Hepatocyte (in vitro differentiated cells): ENCODE measurements at regions not wholly inside any gene's neighbourhood (a gene's known extent, or its start where the extent isn't known, plus 50 kb on each side); places are given as distances from the start of the nearest gene placed in this dataset.

ENCODE experiments used
- DNase-seq: peaks from one replicate; pipeline ENCODE4 v3.0.0-alpha.2; 2016; ENCODE audit warnings: low spot score
- H2AFZ ChIP-seq: fragments of 200-600 bp; sonication (generic); 2 replicates; pipeline ENCODE4 v1.6.0; 2016; ENCODE audit warnings: antibody characterized with exemption, mild to moderate bottlenecking
- H3K27ac ChIP-seq: fragments of 200-600 bp; sonication (generic); 2 replicates; pipeline ENCODE4 v1.5.1; 2016; ENCODE audit warnings: mild to moderate bottlenecking
- H3K27me3 ChIP-seq: fragments of 200-600 bp; sonication (generic); 2 replicates; pipeline ENCODE4 v1.6.1; 2016
- H3K36me3 ChIP-seq: fragments of 200-600 bp; sonication (generic); replicated peaks from 2 replicates; pipeline ENCODE4 v1.5.1; 2016; ENCODE audit warnings: low read depth; ENCODE audit not compliant: insufficient read depth
- H3K4me1 ChIP-seq: fragments of 200-600 bp; sonication (generic); 2 replicates; pipeline ENCODE4 v1.5.1; 2016; ENCODE audit warnings: mild to moderate bottlenecking, moderate library complexity; ENCODE audit not compliant: insufficient read depth
- H3K4me2 ChIP-seq: fragments of 200-600 bp; sonication (generic); 2 replicates; pipeline ENCODE4 v1.6.0; 2016
- H3K4me3 ChIP-seq: fragments of 200-600 bp; sonication (generic); 2 replicates; pipeline ENCODE4 v1.5.1; 2016; ENCODE audit warnings: mild to moderate bottlenecking
- H3K79me2 ChIP-seq: fragments of 200-600 bp; sonication (generic); 2 replicates; pipeline ENCODE4 v1.6.0; 2017; ENCODE audit warnings: mild to moderate bottlenecking
- H3K9me2 ChIP-seq: fragments of 200-600 bp; sonication (generic); replicated peaks from 2 replicates; pipeline ENCODE4 v1.6.0; 2017; ENCODE audit warnings: mild to moderate bottlenecking; ENCODE audit not compliant: insufficient read depth
- H3K9me3 ChIP-seq: fragments of 200-600 bp; sonication (generic); 2 replicates; pipeline ENCODE4 v1.5.1; 2016; ENCODE audit warnings: low read depth, mild to moderate bottlenecking
- H4K20me1 ChIP-seq: fragments of 200-600 bp; sonication (generic); 2 replicates; pipeline ENCODE4 v1.6.0; 2016; ENCODE audit warnings: mild to moderate bottlenecking; ENCODE audit not compliant: insufficient read depth, poor library complexity, severe bottlenecking
- EZH2 ChIP-seq: fragments of 200-600 bp; sonication (generic); IDR thresholded peaks from 2 replicates; pipeline ENCODE4 v1.6.1; 2016; ENCODE audit warnings: antibody characterized with exemption, mild to moderate bottlenecking, borderline replicate concordance
- EZH2phosphoT487 ChIP-seq: fragments of 200-600 bp; sonication (generic); IDR thresholded peaks from one replicate; pipeline ENCODE4 v1.6.1; 2018; ENCODE audit warnings: antibody characterized with exemption, mild to moderate bottlenecking, low read depth, moderate library complexity; ENCODE audit not compliant: unreplicated experiment, severe bottlenecking
- WGBS: methylation state at CpG from one replicate; pipeline ENCODE4 v1.1.6; 2016; ENCODE audit warnings: low lambda C conversion rate; ENCODE audit errors: missing lambda C conversion rate; 5-methylcytosine and 5-hydroxymethylcytosine counted together
- TF ChIP-seq, protein P1 (sequence below): fragments of 200-600 bp; sonication (generic); IDR thresholded peaks from 2 replicates; pipeline ENCODE4 v1.5.1; 2016; ENCODE audit warnings: antibody characterized with exemption, mild to moderate bottlenecking; ENCODE audit not compliant: poor library complexity

DNA sequence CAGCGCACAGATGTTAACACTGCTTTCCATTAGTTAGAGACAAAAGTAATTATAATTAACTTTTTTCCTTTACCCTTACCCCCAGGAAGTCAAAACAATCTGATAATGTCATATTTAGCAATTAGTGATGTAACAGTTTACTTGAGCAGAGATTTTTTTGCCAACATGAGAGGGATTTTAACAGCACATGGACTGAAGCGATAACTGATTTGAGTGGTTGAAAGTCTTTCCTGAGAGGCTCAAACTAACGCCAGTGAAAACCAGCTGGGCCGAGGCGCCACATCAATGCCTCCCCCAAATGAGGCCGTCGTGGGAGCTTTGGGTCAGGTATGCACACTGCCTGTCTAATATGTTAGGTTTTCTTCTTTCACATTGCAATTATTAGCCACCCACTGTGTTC, 469.9 kb upstream of the SMIM21 start:
- Histone ChIP-seq H3K27me3 (no peaks in the 10 kb centered on the region), H3K9me3 (no peaks in the 10 kb centered on the region), H3K27ac (no peak overlapping the region), H3K79me2 (no peaks in the 10 kb centered on the region), H3K36me3 (no peaks in the 10 kb centered on the region), H3K4me1 (no peaks in the 10 kb centered on the region), H2AFZ (no peak overlapping the region), H3K4me3 (no peak overlapping the region), H3K9me2 (no peaks in the 10 kb centered on the region), H4K20me1 (no peaks in the 10 kb centered on the region), H3K4me2 (no peak overlapping the region)
- WGBS, result 75% methylated on average over 7 of the region's 7 CpGs
- TF ChIP-seq, protein P1, sequence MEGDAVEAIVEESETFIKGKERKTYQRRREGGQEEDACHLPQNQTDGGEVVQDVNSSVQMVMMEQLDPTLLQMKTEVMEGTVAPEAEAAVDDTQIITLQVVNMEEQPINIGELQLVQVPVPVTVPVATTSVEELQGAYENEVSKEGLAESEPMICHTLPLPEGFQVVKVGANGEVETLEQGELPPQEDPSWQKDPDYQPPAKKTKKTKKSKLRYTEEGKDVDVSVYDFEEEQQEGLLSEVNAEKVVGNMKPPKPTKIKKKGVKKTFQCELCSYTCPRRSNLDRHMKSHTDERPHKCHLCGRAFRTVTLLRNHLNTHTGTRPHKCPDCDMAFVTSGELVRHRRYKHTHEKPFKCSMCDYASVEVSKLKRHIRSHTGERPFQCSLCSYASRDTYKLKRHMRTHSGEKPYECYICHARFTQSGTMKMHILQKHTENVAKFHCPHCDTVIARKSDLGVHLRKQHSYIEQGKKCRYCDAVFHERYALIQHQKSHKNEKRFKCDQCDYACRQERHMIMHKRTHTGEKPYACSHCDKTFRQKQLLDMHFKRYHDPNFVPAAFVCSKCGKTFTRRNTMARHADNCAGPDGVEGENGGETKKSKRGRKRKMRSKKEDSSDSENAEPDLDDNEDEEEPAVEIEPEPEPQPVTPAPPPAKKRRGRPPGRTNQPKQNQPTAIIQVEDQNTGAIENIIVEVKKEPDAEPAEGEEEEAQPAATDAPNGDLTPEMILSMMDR, result no peak
- TF ChIP-seq EZH2phosphoT487 (no peak), EZH2 (no peak)
- no peak for DNase-seq

DNA sequence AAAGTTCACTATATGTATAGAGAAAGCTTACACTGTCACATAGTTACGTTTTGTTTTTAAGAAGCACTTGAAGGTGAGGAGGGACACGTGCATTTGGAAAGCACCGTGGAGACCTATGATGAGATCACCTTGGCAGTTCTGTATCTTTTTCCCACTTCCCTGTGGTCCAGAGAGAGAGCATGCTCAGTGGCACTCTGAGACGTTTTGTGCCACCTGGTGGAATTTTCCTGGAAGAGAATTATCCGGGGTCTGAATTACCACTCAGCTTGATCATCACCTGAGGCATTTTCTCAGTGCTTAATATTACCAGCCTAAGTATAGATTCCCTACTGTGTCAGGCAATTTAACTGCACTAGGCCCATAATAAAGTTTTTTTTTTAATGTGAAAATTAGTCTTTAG, 469.4 kb upstream of the SMIM21 start:
- TF ChIP-seq, protein P1, result peak; percentile 60
- TF ChIP-seq EZH2phosphoT487, result no peak
- Histone ChIP-seq H3K27ac (no peak overlapping the region), H3K36me3 (no peaks in the 10 kb centered on the region), H3K79me2 (no peaks in the 10 kb centered on the region), H4K20me1 (no peaks in the 10 kb centered on the region), H3K9me3 (no peaks in the 10 kb centered on the region), H3K4me3 (no peak overlapping the region), H3K27me3 (no peaks in the 10 kb centered on the region), H2AFZ (no peak overlapping the region), H3K4me2 (no peak overlapping the region), H3K9me2 (no peaks in the 10 kb centered on the region), H3K4me1 (no peaks in the 10 kb centered on the region)
- DNase-seq, result peak; percentile 64
- 18% methylated on average over 5 of the region's 5 CpGs for WGBS

DNA sequence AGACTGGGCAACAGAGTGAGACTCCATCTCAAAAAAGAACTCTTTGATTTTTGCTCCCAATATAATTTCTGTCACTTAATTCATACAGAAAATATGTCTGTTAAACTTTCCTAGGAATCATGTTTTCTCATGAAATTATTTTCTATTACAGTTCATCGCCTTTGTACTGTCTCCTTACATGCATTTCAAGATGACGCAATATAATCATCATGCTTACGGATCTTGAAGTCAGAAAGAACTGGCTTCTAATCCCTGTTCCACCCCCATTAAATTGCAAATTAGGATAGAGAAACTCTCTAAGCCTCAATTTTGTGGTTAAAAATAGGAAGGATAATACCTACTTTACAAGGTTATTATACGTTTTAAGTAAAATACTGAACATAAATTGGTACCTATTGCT, 467.6 kb upstream of the SMIM21 start:
- no peaks in the 10 kb centered on the region for H4K20me1 ChIP-seq
- no peaks in the 10 kb centered on the region for H3K36me3 ChIP-seq
- H3K4me1 ChIP-seq, result no peaks in the 10 kb centered on the region
- H3K9me3 ChIP-seq, result no peaks in the 10 kb centered on the region
- no peak overlapping the region for H3K27ac ChIP-seq
- no peaks in the 10 kb centered on the region for H3K27me3 ChIP-seq
- 89% methylated on average over 4 of the region's 4 CpGs for WGBS
- H3K4me2 ChIP-seq, result no peak overlapping the region
- no peaks in the 10 kb centered on the region for H3K79me2 ChIP-seq
- H3K4me3 ChIP-seq, result no peak overlapping the region
- DNase-seq, result no peak
- no peaks in the 10 kb centered on the region for H3K9me2 ChIP-seq
- no peak for TF ChIP-seq EZH2
- TF ChIP-seq EZH2phosphoT487, result no peak
- TF ChIP-seq, protein P1, result no peak
- no peak overlapping the region for H2AFZ ChIP-seq

DNA sequence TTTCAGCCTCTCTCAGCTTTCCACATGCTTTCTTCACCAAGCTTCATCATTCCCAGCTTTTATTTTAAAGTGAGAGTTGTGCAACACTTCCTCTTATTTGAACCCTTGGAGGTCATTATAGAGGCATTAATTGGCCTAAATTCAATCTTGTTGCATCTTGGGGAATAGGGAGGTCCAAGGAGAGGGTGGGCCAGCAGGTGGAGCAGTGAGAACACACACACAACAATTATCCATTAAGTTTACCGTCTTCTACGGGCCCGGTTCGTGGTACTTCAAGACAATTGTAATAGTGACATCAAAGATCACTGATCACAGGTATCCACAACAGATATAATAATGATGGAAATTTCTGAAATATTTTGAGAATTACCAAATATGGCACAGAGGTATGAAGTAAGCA, 457.2 kb upstream of the SMIM21 start:
- 87% methylated on average over 4 of the region's 4 CpGs for WGBS
- H3K27ac ChIP-seq, result no peak overlapping the region

More for the DNA sequence above, 457.2 kb upstream of the SMIM21 start:
- H3K27me3 ChIP-seq, result no peaks in the 10 kb centered on the region
- no peak for DNase-seq
- H3K36me3 ChIP-seq, result no peaks in the 10 kb centered on the region
- no peaks in the 10 kb centered on the region for H3K4me1 ChIP-seq
- no peak overlapping the region for H3K4me2 ChIP-seq
- no peaks in the 10 kb centered on the region for H4K20me1 ChIP-seq
- H3K9me3 ChIP-seq, result no peaks in the 10 kb centered on the region
- TF ChIP-seq EZH2phosphoT487, result no peak
- no peak for TF ChIP-seq EZH2
- TF ChIP-seq, protein P1, result no peak
- no peak overlapping the region for H2AFZ ChIP-seq
- no peaks in the 10 kb centered on the region for H3K9me2 ChIP-seq
- H3K79me2 ChIP-seq, result no peaks in the 10 kb centered on the region
- H3K4me3 ChIP-seq, result no peak overlapping the region
